Upper lobe of left lung (tissue), 6 donors: ENCODE measurements at regions not wholly inside any gene's neighbourhood (a gene's known extent, or its start where the extent isn't known, plus 50 kb on each side); places are given as distances from the start of the nearest gene placed in this dataset.

ENCODE experiments used
- ATAC-seq, 2 donors: fragments of 200-7000 bp; cut with Tn5 transposase; one replicate each; pipeline ENCODE4 v1.9.1; 2022; ENCODE audit warnings: mild to moderate bottlenecking in 2 of 2, moderate library complexity in 2 of 2; ENCODE audit not compliant: low FRiP score in 2 of 2
- DNase-seq, 2 donors: peaks; one replicate each; pipeline ENCODE4 v3.0.0-alpha.2; 2019 to 2020
- H3K27ac ChIP-seq, 4 donors: fragments of 200-600 bp; sonication (generic); one replicate each; pipeline ENCODE4 v1.5.1; 2016 to 2019
- H3K27me3 ChIP-seq, 4 donors: fragments of 200-600 bp; sonication (generic); one replicate each; pipeline ENCODE4 v1.5.1; 2017 to 2019
- H3K36me3 ChIP-seq, 4 donors: fragments of 200-600 bp; sonication (generic); one replicate each; pipeline ENCODE4 v1.5.1; 2016 to 2019
- H3K4me1 ChIP-seq, 4 donors: fragments of 200-600 bp; sonication (generic); one replicate each; pipeline ENCODE4 v1.5.1; 2018 to 2019
- H3K4me3 ChIP-seq, 4 donors: fragments of 200-600 bp; sonication (generic); one replicate each; pipeline ENCODE4 v1.5.1; 2017 to 2019; ENCODE audit warnings: mild to moderate bottlenecking in 2 of 4, moderate library complexity in 1 of 4
- H3K9me3 ChIP-seq, 4 donors: fragments of 200-600 bp; sonication (generic); one replicate each; pipeline ENCODE4 v1.5.1; 2018 to 2019
- CTCF ChIP-seq, 6 experiments: fragments of 450-650 bp in 4 of 6; fragments of 200-600 bp in 2 of 6; sonication (generic) in 2 of 6; IDR thresholded peaks; one replicate each; pipeline ENCODE4 v1.5.1; 2016 to 2019; ENCODE audit warnings: antibody characterized with exemption in 6 of 6
- EP300 ChIP-seq, 4 donors: sonication (generic); formaldehyde crosslinking; IDR thresholded peaks; one replicate each; pipeline ENCODE4 v1.5.1; 2017; ENCODE audit warnings: antibody characterized with exemption in 4 of 4, control low read depth in 2 of 4
- POLR2A ChIP-seq, 4 donors: fragments of 450-650 bp; IDR thresholded peaks; one replicate each; pipeline ENCODE4 v1.5.1; 2016 to 2017; ENCODE audit warnings: antibody characterized with exemption in 4 of 4, mild to moderate bottlenecking in 2 of 4
- POLR2AphosphoS5 ChIP-seq, 2 donors: sonication (generic); formaldehyde crosslinking; IDR thresholded peaks; one replicate each; pipeline ENCODE4 v1.5.1; 2017; ENCODE audit warnings: antibody characterized with exemption in 2 of 2
- WGBS, 2 donors: methylation state at CpG; one replicate each; pipeline ENCODE4 v1.1.5; 2017 to 2018; 5-methylcytosine and 5-hydroxymethylcytosine counted together
- donor health status: DM: no; HTN: no; CAD: no; lungs with moderate emphysema.
- donor health status: DM: no; HTN: yes; CAD: no; lungs with severe emphysema.

DNA sequence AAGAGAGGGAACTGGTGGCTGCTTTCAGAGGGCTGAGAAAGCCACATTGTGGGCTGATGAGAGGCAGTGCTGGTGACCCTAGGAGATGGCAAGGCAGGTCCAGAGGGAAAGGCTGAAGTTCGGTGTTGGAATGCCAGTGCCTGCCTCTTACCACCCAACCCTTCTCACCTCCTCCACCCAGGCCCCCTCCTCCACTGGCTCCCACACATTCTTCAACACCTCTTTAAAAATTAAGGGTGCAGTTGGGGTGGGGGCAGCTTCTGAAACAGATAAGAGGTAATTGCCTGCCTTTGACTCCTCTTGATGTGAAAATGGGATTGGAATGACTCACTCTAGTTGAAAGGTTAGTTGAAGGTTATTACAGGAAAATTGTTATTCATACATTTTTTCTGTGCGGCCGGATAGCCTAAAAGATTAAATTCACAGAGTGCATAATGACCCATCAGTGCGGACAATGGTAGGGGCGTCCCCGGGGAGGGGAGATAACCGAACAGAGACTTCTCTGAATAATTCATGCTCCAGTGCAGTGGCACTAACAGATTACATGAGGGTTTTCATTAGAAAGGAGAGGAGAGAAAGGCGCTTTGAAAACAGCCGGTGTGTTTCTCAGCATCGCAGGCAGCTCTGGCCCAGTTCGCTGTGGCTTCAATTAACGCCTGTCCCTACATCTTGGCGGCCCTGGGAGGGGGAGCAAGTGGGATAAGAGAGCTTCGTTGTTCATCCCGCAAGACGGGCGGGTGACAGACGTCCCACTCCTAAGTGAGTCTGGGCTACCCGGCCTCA, 212.4 kb downstream of the TLE3 start:
- Histone ChIP-seq H3K9me3 (no peaks in the 10 kb centered on the region), H3K27me3 (no peaks in the 10 kb centered on the region), H3K4me3 (no peak overlapping the region), H3K4me1 (no peaks in the 10 kb centered on the region), H3K36me3 (no peaks in the 10 kb centered on the region), H3K27ac (no peak overlapping the region)
- no peak for TF ChIP-seq CTCF (IDR thresholded peaks at IDR 0.05)
- TF ChIP-seq EP300 (IDR thresholded peaks at IDR 0.05): no peak
- no peak for TF ChIP-seq POLR2A (IDR thresholded peaks at IDR 0.05)
- no peak for TF ChIP-seq POLR2AphosphoS5 (IDR thresholded peaks at IDR 0.05)
- 70 to 73% methylated on average over 17 to 19 of the region's 19 CpGs for WGBS, 2 donors
- no peak for DNase-seq
- ATAC-seq: no peak

- Histone ChIP-seq H3K4me3 (no peak overlapping the region), H3K36me3 (no peaks in the 10 kb centered on the region), H3K4me1 (no peaks in the 10 kb centered on the region), H3K27me3 (no peaks in the 10 kb centered on the region), H3K27ac (no peak overlapping the region), H3K9me3 (no peaks in the 10 kb centered on the region)
- no peak for TF ChIP-seq EP300 (IDR thresholded peaks at IDR 0.05)
- no peak for TF ChIP-seq CTCF (IDR thresholded peaks at IDR 0.05)
- TF ChIP-seq POLR2AphosphoS5 (IDR thresholded peaks at IDR 0.05): no peak
- TF ChIP-seq POLR2A (IDR thresholded peaks at IDR 0.05): no peak
- DNase-seq (no peak), ATAC-seq (no peak)
- 45 to 49% methylated on average over 4 of the region's 4 CpGs for WGBS, 2 donors
Observed at GRCh38 chr15:69887009-69887408, 210.7 kb downstream of the TLE3 start.

- DNase-seq: no peak
- Histone ChIP-seq H3K27ac (no peak overlapping the region), H3K4me1 (no peaks in the 10 kb centered on the region), H3K9me3 (no peaks in the 10 kb centered on the region), H3K4me3 (no peak overlapping the region), H3K36me3 (no peaks in the 10 kb centered on the region), H3K27me3 (no peaks in the 10 kb centered on the region)
- ATAC-seq: no peak
- 87 to 90% methylated on average over 1 of the region's 1 CpG for WGBS, 2 donors
- no peak for TF ChIP-seq POLR2AphosphoS5 (IDR thresholded peaks at IDR 0.05)
- TF ChIP-seq CTCF (IDR thresholded peaks at IDR 0.05): no peak
- no peak for TF ChIP-seq EP300 (IDR thresholded peaks at IDR 0.05)
- no peak for TF ChIP-seq POLR2A (IDR thresholded peaks at IDR 0.05)
Observed at GRCh38 chr15:69887553-69887952, 210.2 kb downstream of the TLE3 start.

- TF ChIP-seq POLR2A (IDR thresholded peaks at IDR 0.05) (no peak), EP300 (IDR thresholded peaks at IDR 0.05) (no peak), POLR2AphosphoS5 (IDR thresholded peaks at IDR 0.05) (no peak), CTCF (IDR thresholded peaks at IDR 0.05) (no peak)
Observed at GRCh38 chr15:69888406-69888805, 209.3 kb downstream of the TLE3 start.

GRCh38 chr15:69891070-69891536, 206.6 kb downstream of the TLE3 start:
- Histone ChIP-seq H3K4me3 (no peak overlapping the region), H3K36me3 (no peaks in the 10 kb centered on the region), H3K27ac (no peak overlapping the region), H3K9me3 (no peaks in the 10 kb centered on the region), H3K4me1 (peaks cover 0 to 4% (median 0%) of the 10 kb centered on the region in 4 donors), H3K27me3 (no peaks in the 10 kb centered on the region)
- TF ChIP-seq POLR2A (IDR thresholded peaks at IDR 0.05) (no peak), EP300 (IDR thresholded peaks at IDR 0.05) (no peak), POLR2AphosphoS5 (IDR thresholded peaks at IDR 0.05) (no peak), CTCF (IDR thresholded peaks at IDR 0.05) (no peak)
- 79 to 90% methylated on average over 5 of the region's 5 CpGs for WGBS, 2 donors
- DNase-seq (no peak), ATAC-seq (no peak)

More at GRCh38 chr15:69888406-69888805, 209.3 kb downstream of the TLE3 start:
- no peak for DNase-seq
- no peak overlapping the region for H3K4me3 ChIP-seq
- H3K27me3 ChIP-seq: no peaks in the 10 kb centered on the region
- H3K27ac ChIP-seq: no peak overlapping the region
- H3K36me3 ChIP-seq: no peaks in the 10 kb centered on the region
- ATAC-seq: no peak
- WGBS, 2 donors: 44 to 72% methylated on average over 2 of the region's 2 CpGs
- H3K4me1 ChIP-seq: no peaks in the 10 kb centered on the region
- H3K9me3 ChIP-seq: no peaks in the 10 kb centered on the region
